GM23338 (cell line): ENCODE measurements at regions not wholly inside any gene's neighbourhood (a gene's known extent, or its start where the extent isn't known, plus 50 kb on each side); places are given as distances from the start of the nearest gene placed in this dataset.

Source experiments
- ATAC-seq: fragments of 200-7000 bp; cut with Tn5 transposase; 3 replicates; pipeline ENCODE4 v1.9.1; 2020
- DNase-seq: peaks from one replicate; pipeline ENCODE4 v3.0.0-alpha.2; 2015; ENCODE audit warnings: low spot score
- H2AFZ ChIP-seq: fragments of 200-600 bp; sonication (generic); 2 replicates; pipeline ENCODE4 v1.8.0; 2016; ENCODE audit warnings: antibody characterized with exemption, mild to moderate bottlenecking, moderate library complexity
- H3F3A ChIP-seq: fragments of 200-600 bp; sonication (generic); replicated peaks from 2 replicates; pipeline ENCODE4 v1.8.0; 2017; ENCODE audit warnings: antibody characterized with exemption, mixed run types, low read depth
- H3K27ac ChIP-seq: fragments of 200-600 bp; sonication (generic); 2 replicates; pipeline ENCODE4 v1.6.1; 2016; ENCODE audit warnings: low read depth
- H3K27me3 ChIP-seq: fragments of 200-600 bp; sonication (generic); 2 replicates; pipeline ENCODE4 v1.8.0; 2016; ENCODE audit warnings: mild to moderate bottlenecking, mixed run types, moderate library complexity; ENCODE audit not compliant: insufficient read depth
- H3K36me3 ChIP-seq: fragments of 200-600 bp; sonication (generic); 2 replicates; pipeline ENCODE4 v1.8.0; 2016; ENCODE audit warnings: mild to moderate bottlenecking; ENCODE audit not compliant: insufficient read depth
- H3K4me1 ChIP-seq: fragments of 200-600 bp; sonication (generic); 2 replicates; pipeline ENCODE4 v1.8.0; 2016; ENCODE audit warnings: mild to moderate bottlenecking, moderate library complexity; ENCODE audit not compliant: insufficient read depth
- H3K4me2 ChIP-seq: fragments of 200-600 bp; sonication (generic); 2 replicates; pipeline ENCODE4 v1.7.1; 2017; ENCODE audit warnings: mixed run types
- H3K4me3 ChIP-seq: fragments of 200-600 bp; sonication (generic); 2 replicates; pipeline ENCODE4 v1.6.1; 2016; ENCODE audit warnings: mixed run types
- H3K79me2 ChIP-seq: fragments of 200-600 bp; sonication (generic); replicated peaks from 2 replicates; pipeline ENCODE4 v1.8.0; 2017; ENCODE audit warnings: mild to moderate bottlenecking; ENCODE audit not compliant: insufficient read depth
- H3K9me2 ChIP-seq: fragments of 200-600 bp; sonication (generic); 2 replicates; pipeline ENCODE4 v1.8.0; 2017; ENCODE audit not compliant: insufficient read depth
- H4K20me1 ChIP-seq: fragments of 200-600 bp; sonication (generic); replicated peaks from 2 replicates; pipeline ENCODE4 v1.8.0; 2017; ENCODE audit warnings: mild to moderate bottlenecking; ENCODE audit not compliant: insufficient read depth
- H3K27ac Mint-ChIP-seq: 2 replicates; pipeline ENCODE4 v1.8.0; 2020; ENCODE audit warnings: inconsistent platforms, mild to moderate bottlenecking, moderate library complexity, mixed read lengths
- H3K27me3 Mint-ChIP-seq: 3 replicates; pipeline ENCODE4 v1.8.0; 2022; ENCODE audit warnings: low read depth, mild to moderate bottlenecking, moderate library complexity, mixed read lengths, inconsistent platforms; ENCODE audit not compliant: insufficient read depth, poor library complexity
- H3K36me3 Mint-ChIP-seq: 3 replicates; pipeline ENCODE4 v1.8.0; 2021; ENCODE audit warnings: low read depth, mild to moderate bottlenecking, inconsistent platforms, moderate library complexity, mixed read lengths
- H3K4me1 Mint-ChIP-seq: 3 replicates; pipeline ENCODE4 v1.8.0; 2020; ENCODE audit warnings: mild to moderate bottlenecking, inconsistent platforms, mixed read lengths
- H3K4me3 Mint-ChIP-seq: 3 replicates; pipeline ENCODE4 v1.8.0; 2021; ENCODE audit warnings: moderate library complexity, mild to moderate bottlenecking, inconsistent platforms, mixed read lengths
- H3K9me3 Mint-ChIP-seq: 3 replicates; pipeline ENCODE4 v1.8.0; 2020; ENCODE audit warnings: moderate library complexity, mild to moderate bottlenecking, inconsistent platforms, mixed read lengths
- CTCF ChIP-seq, 2 experiments: fragments of 200-600 bp in 1 of 2; sonication (generic) in 1 of 2; conservative IDR thresholded peaks; 2 replicates each; pipeline versions ENCODE4 v1.5.1 to v1.6.1; 2016 to 2017; ENCODE audit warnings: antibody characterized with exemption in 2 of 2, low read depth in 2 of 2, mild to moderate bottlenecking in 2 of 2, moderate library complexity in 1 of 2
- EZH2 ChIP-seq: fragments of 200-600 bp; sonication (generic); IDR thresholded peaks from one replicate; pipeline ENCODE4 v1.8.0; 2017; ENCODE audit warnings: antibody characterized with exemption, mild to moderate bottlenecking, low read depth; ENCODE audit not compliant: unreplicated experiment
- EZH2phosphoT487 ChIP-seq: fragments of 200-600 bp; sonication (generic); IDR thresholded peaks from one replicate; pipeline ENCODE4 v1.8.1; 2018; ENCODE audit warnings: antibody characterized with exemption; ENCODE audit not compliant: unreplicated experiment
- STAT1 ChIP-seq: IDR thresholded peaks from one replicate; pipeline ENCODE4 v1.6.1; 2016; ENCODE audit warnings: antibody characterized with exemption; ENCODE audit not compliant: unreplicated experiment
- ZNF462 ChIP-seq: fragments of 250-450 bp; sonication (Bioruptor Pico); IDR thresholded peaks from 2 replicates; pipeline ENCODE4 v1.5.0; 2020; ENCODE audit warnings: mild to moderate bottlenecking, moderate library complexity

- Histone ChIP-seq H3K4me2 (peak overlapping the region; percentile 17), H3F3A (no peaks in the 10 kb centered on the region)
- peak; percentile 41 for DNase-seq
These were observed 66.0 kb upstream of the MEF2C start for GRCh38 chr5:88948746-88949600.

More at GRCh38 chr5:88948746-88949600, 66.0 kb upstream of the MEF2C start:
- Histone ChIP-seq H3K79me2 (no peaks in the 10 kb centered on the region), H3K9me2 (no peaks in the 10 kb centered on the region), H3K27me3 (no peaks in the 10 kb centered on the region), H3K4me1 (peaks cover 22% of the 10 kb centered on the region; the same call in 1 of the 2 replicates), H3K27ac (peak overlapping the region; percentile 16), H2AFZ (no peak overlapping the region), H4K20me1 (no peaks in the 10 kb centered on the region), H3K36me3 (no peaks in the 10 kb centered on the region), H3K4me3 (peak overlapping the region; percentile 2; the same call in 1 of the 2 replicates)
- Mint-ChIP-seq H3K36me3 (no peaks in the 10 kb centered on the region), H3K27ac (peak overlapping the region; percentile 84), H3K27me3 (no peaks in the 10 kb centered on the region), H3K4me3 (no peak overlapping the region; the same call in 2 of the 3 replicates), H3K4me1 (peaks cover 27% of the 10 kb centered on the region), H3K9me3 (no peaks in the 10 kb centered on the region)
- TF ChIP-seq EZH2phosphoT487 = no peak
- no peak for TF ChIP-seq EZH2
- TF ChIP-seq CTCF (conservative IDR thresholded peaks at IDR 0.05; ENCODE audit: low read depth in 2 of 2) = no peak
- TF ChIP-seq STAT1 = no peak
- TF ChIP-seq ZNF462 (CRISPR knock-in tag) = peak; percentile 80
- ATAC-seq = peak; percentile 72
